ENCODE measurements at regions not wholly inside any gene's neighbourhood (a gene's known extent, or its start where the extent isn't known, plus 50 kb on each side); places are given as distances from the start of the nearest gene placed in this dataset.

- TF ChIP-seq EZH2 (IDR thresholded peaks at IDR 0.05) (no peak), POLR2AphosphoS5 (IDR thresholded peaks at IDR 0.05; ENCODE audit: borderline replicate concordance, low read depth, low read length) (no peak)
These were observed 621.5 kb downstream of the QKI start for GRCh38 chr6:164035900-164036485.
